Gastrocnemius medialis (tissue), 4 donors: ENCODE measurements at regions not wholly inside any gene's neighbourhood (a gene's known extent, or its start where the extent isn't known, plus 50 kb on each side); places are given as distances from the start of the nearest gene placed in this dataset.

Experiments used
- ATAC-seq, 2 donors: fragments of 150-250 bp; one replicate each; pipeline ENCODE4 v1.9.1; 2016
- DNase-seq, 2 donors: peaks; one replicate each; pipeline ENCODE4 v3.0.0-alpha.2; 2019
- H3K27ac ChIP-seq, 4 donors: fragments of 200-600 bp; sonication (generic); 1 replicate in 1 of 4; 2 replicates in 3 of 4; pipeline ENCODE4 v1.5.1; 2016 to 2018; ENCODE audit warnings: mild to moderate bottlenecking in 2 of 4, moderate library complexity in 1 of 4
- H3K27me3 ChIP-seq, 3 donors: fragments of 200-600 bp; sonication (generic) in 2 of 3; 1 replicate in 1 of 3; 2 replicates in 2 of 3; pipeline versions ENCODE4 v1.5.1 to v1.6.0; 2016 to 2019; ENCODE audit warnings: mild to moderate bottlenecking in 1 of 3, moderate library complexity in 1 of 3
- H3K36me3 ChIP-seq, 2 donors: fragments of 200-600 bp; sonication (generic) in 1 of 2; one replicate each; pipeline ENCODE4 v1.5.1; 2017 to 2018
- H3K4me1 ChIP-seq, 2 donors: fragments of 200-600 bp; sonication (generic) in 1 of 2; one replicate each; pipeline ENCODE4 v1.5.1; 2016 to 2017; ENCODE audit warnings: mild to moderate bottlenecking in 2 of 2
- H3K4me3 ChIP-seq, 4 donors: fragments of 200-600 bp; sonication (generic) in 3 of 4; 1 replicate in 1 of 4; 2 replicates in 3 of 4; pipeline ENCODE4 v1.5.1; 2016 to 2019; ENCODE audit warnings: mild to moderate bottlenecking in 2 of 4
- H3K9me3 ChIP-seq, 3 donors: fragments of 200-600 bp; sonication (generic) in 2 of 3; 1 replicate in 1 of 3; 2 replicates in 2 of 3; pipeline ENCODE4 v1.5.1; 2016 to 2019
- POLR2A ChIP-seq, 2 donors: fragments of 450-650 bp; IDR thresholded peaks; one replicate each; pipeline ENCODE4 v1.6.1; 2017; ENCODE audit warnings: antibody characterized with exemption in 2 of 2, mild to moderate bottlenecking in 2 of 2, moderate library complexity in 2 of 2
- in situ Hi-C, 4 donors: fragments of 200-750 bp; cut with MboI; loops; one replicate each; pipeline versions ENCODE4 v1.15.0 to v1.8.0; 2017; ENCODE audit warnings: low sequenced_read_pairs in 4 of 4
- intact Hi-C: fragments of 100-400 bp; cut with DNase I; formaldehyde crosslinking; loops from one replicate; pipeline ENCODE4 v1.15.1; 2023; ENCODE audit warnings: low total_unique reads
- TF ChIP-seq, protein P1 (sequence below), 5 experiments: fragments of 450-650 bp in 3 of 5; fragments of 200-600 bp in 2 of 5; sonication (generic) in 2 of 5; IDR thresholded peaks in 4 of 5; conservative IDR thresholded peaks in 1 of 5; 1 replicate in 4 of 5; 2 replicates in 1 of 5; pipeline ENCODE4 v1.5.1; 2016 to 2019; ENCODE audit warnings: antibody characterized with exemption in 5 of 5, mild to moderate bottlenecking in 3 of 5, moderate library complexity in 3 of 5

DNA sequence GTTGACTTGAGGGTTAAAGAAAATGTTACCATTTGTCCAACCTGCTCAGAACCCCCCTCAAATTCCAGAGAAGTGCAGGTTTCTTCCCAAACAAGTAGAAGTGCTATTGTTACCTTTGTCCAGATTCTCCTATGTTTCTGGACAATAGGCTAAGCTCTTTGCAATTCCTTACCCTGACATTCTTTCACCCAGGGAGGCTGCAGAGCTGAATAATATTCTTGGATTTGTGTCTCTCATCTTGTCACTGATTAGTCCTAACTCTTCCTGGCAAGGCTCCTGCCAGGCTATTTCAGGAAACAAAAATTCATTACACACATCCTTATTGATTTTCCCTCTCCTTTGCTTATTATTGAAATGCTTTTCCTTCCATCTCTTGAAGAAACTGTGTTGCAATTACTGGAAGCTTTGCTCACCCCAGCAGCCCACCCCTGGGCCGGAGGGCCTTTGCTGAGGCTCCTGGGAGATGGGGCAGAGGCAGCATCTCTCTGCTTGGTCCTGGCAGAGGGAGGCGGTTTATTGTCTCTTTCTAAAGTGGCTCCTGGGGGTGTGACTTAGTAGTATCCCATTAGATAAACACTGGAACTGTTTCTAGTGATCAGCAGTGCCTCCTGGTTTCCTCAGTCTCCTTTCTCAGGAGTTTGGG lies 207.5 kb upstream of the PELI2 start:
- ATAC-seq (no peak), DNase-seq (no peak)
- in situ Hi-C loops (no loop called here), intact Hi-C loops (no loop called here)
- Histone ChIP-seq H3K4me1 (no peaks in the 10 kb centered on the region), H3K4me3 (no peak overlapping the region), H3K36me3 (no peaks in the 10 kb centered on the region), H3K27ac (no peak overlapping the region), H3K9me3 (no peaks in the 10 kb centered on the region), H3K27me3 (no peaks in the 10 kb centered on the region)
- no peak for TF ChIP-seq POLR2A (IDR thresholded peaks at IDR 0.05)
- TF ChIP-seq, protein P1, sequence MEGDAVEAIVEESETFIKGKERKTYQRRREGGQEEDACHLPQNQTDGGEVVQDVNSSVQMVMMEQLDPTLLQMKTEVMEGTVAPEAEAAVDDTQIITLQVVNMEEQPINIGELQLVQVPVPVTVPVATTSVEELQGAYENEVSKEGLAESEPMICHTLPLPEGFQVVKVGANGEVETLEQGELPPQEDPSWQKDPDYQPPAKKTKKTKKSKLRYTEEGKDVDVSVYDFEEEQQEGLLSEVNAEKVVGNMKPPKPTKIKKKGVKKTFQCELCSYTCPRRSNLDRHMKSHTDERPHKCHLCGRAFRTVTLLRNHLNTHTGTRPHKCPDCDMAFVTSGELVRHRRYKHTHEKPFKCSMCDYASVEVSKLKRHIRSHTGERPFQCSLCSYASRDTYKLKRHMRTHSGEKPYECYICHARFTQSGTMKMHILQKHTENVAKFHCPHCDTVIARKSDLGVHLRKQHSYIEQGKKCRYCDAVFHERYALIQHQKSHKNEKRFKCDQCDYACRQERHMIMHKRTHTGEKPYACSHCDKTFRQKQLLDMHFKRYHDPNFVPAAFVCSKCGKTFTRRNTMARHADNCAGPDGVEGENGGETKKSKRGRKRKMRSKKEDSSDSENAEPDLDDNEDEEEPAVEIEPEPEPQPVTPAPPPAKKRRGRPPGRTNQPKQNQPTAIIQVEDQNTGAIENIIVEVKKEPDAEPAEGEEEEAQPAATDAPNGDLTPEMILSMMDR (IDR thresholded peaks at IDR 0.05 in 4 of 5, conservative IDR thresholded peaks at IDR 0.05 in 1 of 5), result no peak

GRCh38 chr14:55911776-55912175 lies 206.4 kb upstream of the PELI2 start:
- Histone ChIP-seq H3K4me1 (no peaks in the 10 kb centered on the region), H3K9me3 (no peaks in the 10 kb centered on the region)
- DNase-seq, result no peak

DNA sequence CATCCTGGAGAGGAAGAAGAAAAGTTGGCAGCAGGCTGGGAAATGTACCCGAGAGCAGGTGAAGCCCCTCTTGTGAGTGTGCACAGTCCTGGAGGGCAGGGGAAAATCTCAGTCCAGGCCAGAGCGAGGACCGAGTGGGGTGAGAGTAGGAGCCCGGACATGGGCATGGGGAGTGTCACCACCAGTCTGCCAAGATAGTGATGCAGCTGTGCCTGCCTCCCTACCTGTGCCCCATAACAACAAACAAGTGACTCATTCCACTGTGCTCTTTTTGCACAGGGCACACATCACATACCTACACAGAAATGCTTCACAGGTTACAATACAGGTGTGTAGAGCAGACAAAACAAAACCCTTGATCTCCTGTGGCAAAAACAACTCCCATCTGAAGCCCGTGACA lies 205.9 kb upstream of the PELI2 start:
- intact Hi-C loops (no loop called here), in situ Hi-C loops (no loop called here)
- H3K9me3 ChIP-seq, result no peaks in the 10 kb centered on the region
- no peaks in the 10 kb centered on the region for H3K36me3 ChIP-seq
- H3K27ac ChIP-seq, result no peak overlapping the region
- TF ChIP-seq POLR2A (IDR thresholded peaks at IDR 0.05), result no peak
- TF ChIP-seq, protein P1 (IDR thresholded peaks at IDR 0.05 in 4 of 5, conservative IDR thresholded peaks at IDR 0.05 in 1 of 5), result no peak
- ATAC-seq (no peak), DNase-seq (no peak)
- no peaks in the 10 kb centered on the region for H3K27me3 ChIP-seq
- no peak overlapping the region for H3K4me3 ChIP-seq
- H3K4me1 ChIP-seq, result no peaks in the 10 kb centered on the region

More at GRCh38 chr14:55911776-55912175, 206.4 kb upstream of the PELI2 start:
- no peak for TF ChIP-seq POLR2A (IDR thresholded peaks at IDR 0.05)
- TF ChIP-seq, protein P1 (IDR thresholded peaks at IDR 0.05 in 4 of 5, conservative IDR thresholded peaks at IDR 0.05 in 1 of 5), result no peak
- H3K4me3 ChIP-seq, result no peak overlapping the region
- no peaks in the 10 kb centered on the region for H3K27me3 ChIP-seq
- intact Hi-C loops (no loop called here), in situ Hi-C loops (no loop called here)
- no peak for ATAC-seq
- H3K36me3 ChIP-seq, result no peaks in the 10 kb centered on the region
- H3K27ac ChIP-seq, result no peak overlapping the region

DNA sequence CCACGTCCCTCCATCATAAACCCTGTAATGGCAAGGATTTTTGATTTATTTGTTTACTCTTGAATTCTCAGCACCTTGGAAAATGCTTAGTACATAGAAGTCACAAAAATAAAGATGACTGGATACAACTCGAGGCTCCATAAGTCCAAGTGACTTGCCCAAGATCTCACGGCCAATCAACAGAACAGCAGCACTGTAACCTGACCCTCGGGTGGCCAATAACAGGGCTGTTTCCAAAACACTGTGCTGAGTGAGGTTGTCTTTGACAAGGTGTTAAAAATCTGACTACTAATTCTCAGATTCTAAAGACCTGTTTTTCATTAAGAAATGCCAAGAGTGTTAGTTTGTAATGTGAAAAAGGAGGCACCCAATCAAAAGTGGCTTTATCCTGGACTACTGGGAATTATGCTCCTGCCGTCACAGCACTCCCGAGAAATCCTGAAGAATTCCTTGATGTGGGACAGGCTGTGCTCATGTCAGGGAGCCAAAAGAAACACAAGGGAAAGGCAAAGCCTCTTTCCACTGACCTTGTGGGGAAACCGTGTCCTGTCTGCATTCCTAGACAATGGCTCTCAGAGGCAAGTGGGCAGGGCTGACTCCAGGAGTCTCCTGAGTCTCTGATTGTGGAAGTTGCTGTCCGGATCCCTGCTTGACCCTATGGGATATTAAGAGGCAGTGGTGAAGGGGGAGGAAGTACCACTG lies 204.7 kb upstream of the PELI2 start:
- no peaks in the 10 kb centered on the region for H3K9me3 ChIP-seq
- DNase-seq (peak in 1 of 2 donors; percentile 48), ATAC-seq (peak; percentile 78 to 81)
- in situ Hi-C loops (no loop called here), intact Hi-C loops (no loop called here)
- no peaks in the 10 kb centered on the region for H3K27me3 ChIP-seq
- H3K27ac ChIP-seq, result peak overlapping the region in 1 of 4 donors; percentile 47
- TF ChIP-seq, protein P1 (IDR thresholded peaks at IDR 0.05 in 4 of 5, conservative IDR thresholded peaks at IDR 0.05 in 1 of 5), result no peak
- TF ChIP-seq POLR2A (IDR thresholded peaks at IDR 0.05), result no peak
- no peak overlapping the region for H3K4me3 ChIP-seq
- no peaks in the 10 kb centered on the region for H3K36me3 ChIP-seq
- H3K4me1 ChIP-seq, result no peaks in the 10 kb centered on the region
